ENCODE measurements at regions not wholly inside any gene's neighbourhood (a gene's known extent, or its start where the extent isn't known, plus 50 kb on each side); places are given as distances from the start of the nearest gene placed in this dataset.

- no peak for TF ChIP-seq CTCF (IDR thresholded peaks at IDR 0.05)
- TF ChIP-seq POLR2A (IDR thresholded peaks at IDR 0.05) = no peak
These were observed 318.4 kb upstream of the MAF start for GRCh38 chr16:79918916-79919315.

All from right lobe of liver (tissue), 4 donors.